H1 (cell line): ENCODE measurements at regions not wholly inside any gene's neighbourhood (a gene's known extent, or its start where the extent isn't known, plus 50 kb on each side); places are given as distances from the start of the nearest gene placed in this dataset.

ENCODE experiments used
- CTCF ChIA-PET: fragments of 300-600 bp; sonication (Branson Sonifier 250); formaldehyde crosslinking; loops from one replicate; lab custom pipeline; 2021; ENCODE audit not compliant: partially characterized antibody; lab: Charles Lee
- POLR2A ChIA-PET: fragments of 300-600 bp; sonication (Branson Sonifier 250); formaldehyde crosslinking; loops from one replicate; lab custom pipeline; 2021; ENCODE audit warnings: inconsistent platforms; ENCODE audit not compliant: partially characterized antibody; lab: Charles Lee
- DNase-seq, 2 experiments: peaks; one replicate each; pipeline versions ENCODE4 v3.0.0 to v3.0.0-alpha.2; 2010 to 2022; ENCODE audit warnings: low spot score in 2 of 2, low read depth in 1 of 2, mixed read lengths in 1 of 2
- FAIRE-seq: peaks from 2 replicates; lab custom pipeline; 2011; peaks lifted over from hg19 to GRCh38; lab: Jason Lieb, UNC
- H2AFZ ChIP-seq: 2 replicates; pipeline ENCODE4 v1.8.1; 2012; ENCODE audit warnings: low read length, inconsistent platforms
- H2AK5ac ChIP-seq: 2 replicates; pipeline ENCODE4 v1.6.1; 2013; ENCODE audit warnings: low read depth, low read length
- H2BK120ac ChIP-seq: replicated peaks from 2 replicates; pipeline ENCODE3; 2013; ENCODE audit warnings: low read depth, low read length, inconsistent platforms
- H2BK12ac ChIP-seq: 2 replicates; pipeline ENCODE4 v1.6.1; 2013; ENCODE audit warnings: low read depth, low read length
- H2BK15ac ChIP-seq: 2 replicates; pipeline ENCODE4 v1.6.1; 2013; ENCODE audit warnings: low read length
- H2BK20ac ChIP-seq: 2 replicates; pipeline ENCODE4 v1.6.1; 2013; ENCODE audit warnings: low read length
- H2BK5ac ChIP-seq: 2 replicates; pipeline ENCODE4 v1.6.1; 2013; ENCODE audit warnings: low read depth, low read length
- H3K14ac ChIP-seq: 2 replicates; pipeline ENCODE4 v1.6.1; 2013; ENCODE audit warnings: inconsistent platforms; ENCODE audit not compliant: insufficient read length
- H3K18ac ChIP-seq: 2 replicates; pipeline ENCODE4 v1.6.1; 2013; ENCODE audit warnings: low read length; ENCODE audit errors: extremely low read depth
- H3K23ac ChIP-seq: 2 replicates; pipeline ENCODE4 v1.6.1; 2013; ENCODE audit warnings: inconsistent platforms; ENCODE audit not compliant: insufficient read length
- H3K23me2 ChIP-seq: 2 replicates; pipeline ENCODE4 v1.6.1; 2013; ENCODE audit warnings: low read depth, low read length
- H3K27ac ChIP-seq: 2 replicates; pipeline ENCODE4 v1.6.1; 2011; ENCODE audit warnings: low read depth, low read length, inconsistent platforms
- H3K27me3 ChIP-seq, 4 experiments: replicated peaks in 1 of 4; 1 replicate in 1 of 4; 2 replicates in 3 of 4; pipeline versions ENCODE4 v1.6.1 to v1.8.1; 2011 to 2013; ENCODE audit warnings: low read length in 3 of 4, mild to moderate bottlenecking in 3 of 4, inconsistent platforms in 2 of 4, mixed read lengths in 2 of 4, moderate library complexity in 1 of 4; ENCODE audit not compliant: control insufficient read depth in 3 of 4, insufficient read depth in 3 of 4; ENCODE audit errors: extremely low read depth in 1 of 4
- H3K36me3 ChIP-seq, 4 experiments: 2 replicates each; pipeline versions ENCODE4 v1.6.1 to v1.8.1; 2011 to 2013; ENCODE audit warnings: mild to moderate bottlenecking in 4 of 4, low read length in 3 of 4, moderate library complexity in 2 of 4, control low read depth in 1 of 4, inconsistent platforms in 1 of 4; ENCODE audit not compliant: insufficient read depth in 4 of 4, control insufficient read depth in 2 of 4
- H3K4ac ChIP-seq: replicated peaks from 2 replicates; pipeline ENCODE3; 2013; ENCODE audit warnings: low read length, low read depth, mixed read lengths, inconsistent platforms; ENCODE audit not compliant: insufficient read length
- H3K4me1 ChIP-seq, 4 experiments: replicated peaks in 1 of 4; 1 replicate in 1 of 4; 2 replicates in 3 of 4; pipeline versions ENCODE4 v1.6.1 to v1.8.1; 2011 to 2013; ENCODE audit warnings: low read length in 3 of 4, inconsistent platforms in 2 of 4, mixed read lengths in 1 of 4; ENCODE audit not compliant: insufficient read depth in 4 of 4, control insufficient read depth in 3 of 4
- H3K4me2 ChIP-seq, 2 experiments: 2 replicates each; pipeline versions ENCODE4 v1.6.1 to v1.8.1; 2011 to 2013; ENCODE audit warnings: low read depth in 2 of 2, low read length in 2 of 2, control low read depth in 1 of 2, inconsistent platforms in 1 of 2, mild to moderate bottlenecking in 1 of 2; ENCODE audit not compliant: insufficient read depth in 1 of 2
- H3K4me3 ChIP-seq, 4 experiments: fragments of 200-600, 300-600 bp in 1 of 4; sonication (generic), shearing (Covaris generic), sonication (Bioruptor Twin) in 1 of 4; 2 replicates each; pipeline versions ENCODE4 v1.5.1 to v1.8.1; 2011 to 2016; ENCODE audit warnings: low read length in 4 of 4, low read depth in 3 of 4, control low read depth in 2 of 4, inconsistent platforms in 2 of 4, mild to moderate bottlenecking in 2 of 4, mixed read lengths in 1 of 4, moderate library complexity in 1 of 4; ENCODE audit not compliant: insufficient read depth in 2 of 4; ENCODE audit errors: extremely low read depth in 1 of 4
- H3K56ac ChIP-seq: replicated peaks from 2 replicates; pipeline ENCODE3; 2013; ENCODE audit warnings: low read depth, mild to moderate bottlenecking, mixed read lengths, low read length, inconsistent platforms; ENCODE audit not compliant: insufficient read length
- H3K79me1 ChIP-seq: 2 replicates; pipeline ENCODE4 v1.6.1; 2013; ENCODE audit warnings: low read depth, low read length, control low read depth
- H3K79me2 ChIP-seq, 2 experiments: 2 replicates each; pipeline versions ENCODE4 v1.6.1 to v1.8.1; 2012 to 2013; ENCODE audit warnings: low read length in 2 of 2, mild to moderate bottlenecking in 2 of 2, inconsistent platforms in 1 of 2; ENCODE audit not compliant: insufficient read depth in 2 of 2, control insufficient read depth in 1 of 2
- H3K9ac ChIP-seq, 4 experiments: replicated peaks in 1 of 4; 1 replicate in 1 of 4; 2 replicates in 3 of 4; pipeline versions ENCODE4 v1.6.1 to v1.8.1; 2011 to 2013; ENCODE audit warnings: low read depth in 3 of 4, low read length in 3 of 4, control low read depth in 2 of 4, mild to moderate bottlenecking in 2 of 4, moderate library complexity in 2 of 4, inconsistent platforms in 1 of 4; ENCODE audit errors: extremely low read depth in 1 of 4
- H3K9me3 ChIP-seq, 2 experiments: 2 replicates each; pipeline versions ENCODE4 v1.6.1 to v1.8.1; 2012 to 2013; ENCODE audit warnings: mild to moderate bottlenecking in 2 of 2, moderate library complexity in 2 of 2, control low read depth in 1 of 2, inconsistent platforms in 1 of 2, low read depth in 1 of 2, low read length in 1 of 2, mixed read lengths in 1 of 2; ENCODE audit not compliant: insufficient read depth in 2 of 2
- H4K20me1 ChIP-seq, 2 experiments: replicated peaks in 1 of 2; 2 replicates each; pipeline versions ENCODE3 to v1.8.1; 2011 to 2013; ENCODE audit warnings: inconsistent platforms in 2 of 2, low read length in 2 of 2, mild to moderate bottlenecking in 1 of 2; ENCODE audit not compliant: insufficient read depth in 2 of 2, control insufficient read depth in 1 of 2
- H4K5ac ChIP-seq: 2 replicates; pipeline ENCODE4 v1.6.1; 2013; ENCODE audit warnings: low read length, low read depth, mixed read lengths, inconsistent platforms; ENCODE audit not compliant: insufficient read length
- H4K8ac ChIP-seq: 2 replicates; pipeline ENCODE4 v1.8.0; 2013; ENCODE audit warnings: mild to moderate bottlenecking, moderate library complexity, low read length, inconsistent platforms; ENCODE audit not compliant: insufficient read depth; ENCODE audit errors: extremely low read depth
- H4K91ac ChIP-seq: replicated peaks from 2 replicates; pipeline ENCODE3; 2013; ENCODE audit warnings: low read length, mixed read lengths, inconsistent platforms; ENCODE audit not compliant: insufficient read length
- BCL11A ChIP-seq, 2 experiments: IDR thresholded peaks; one replicate each; pipeline ENCODE4 v1.6.1; 2011; ENCODE audit warnings: low read depth in 2 of 2, low read length in 2 of 2, mild to moderate bottlenecking in 2 of 2
- BRCA1 ChIP-seq: IDR thresholded peaks from 2 replicates; pipeline ENCODE4 v1.6.1; 2012; ENCODE audit warnings: low read depth, low read length, improper control_type of control experiment
- CREB1 ChIP-seq: IDR thresholded peaks from 2 replicates; pipeline ENCODE4 v1.6.1; 2012; ENCODE audit warnings: inconsistent platforms
- CTBP2 ChIP-seq: IDR thresholded peaks from 2 replicates; pipeline ENCODE4 v1.7.0; 2011; ENCODE audit warnings: borderline replicate concordance, mild to moderate bottlenecking, moderate library complexity, mixed read lengths, low read length; ENCODE audit not compliant: insufficient read depth, insufficient read length
- EP300 ChIP-seq, 2 experiments: IDR thresholded peaks; 1 replicate in 1 of 2; 2 replicates in 1 of 2; pipeline ENCODE4 v1.6.1; 2011 to 2012; ENCODE audit warnings: low read depth in 2 of 2, low read length in 2 of 2, mild to moderate bottlenecking in 2 of 2, borderline replicate concordance in 1 of 2, inconsistent platforms in 1 of 2, moderate library complexity in 1 of 2
- KDM4A ChIP-seq: IDR thresholded peaks from one replicate; pipeline ENCODE4 v1.7.1; 2012; ENCODE audit warnings: low read depth, mild to moderate bottlenecking, moderate library complexity, low read length, inconsistent platforms; ENCODE audit not compliant: severe bottlenecking
- PHF8 ChIP-seq: fragments of 200-600 bp; sonication (generic); conservative IDR thresholded peaks from 2 replicates; pipeline ENCODE4 v1.7.1; 2012; ENCODE audit warnings: low read depth, mild to moderate bottlenecking, inconsistent platforms, low read length, moderate library complexity
- POLR2A ChIP-seq, 2 experiments: IDR thresholded peaks; 1 replicate in 1 of 2; 2 replicates in 1 of 2; pipeline ENCODE4 v1.6.1; 2011; ENCODE audit warnings: low read depth in 2 of 2, low read length in 2 of 2, mild to moderate bottlenecking in 2 of 2; ENCODE audit errors: control extremely low read depth in 1 of 2
- RNF2 ChIP-seq: fragments of 200-900, 300-1000 bp; sonication (generic); IDR thresholded peaks from 2 replicates; pipeline ENCODE4 v1.7.1; 2016; ENCODE audit warnings: borderline replicate concordance, low read depth, mild to moderate bottlenecking, antibody characterized with exemption, low read length; ENCODE audit not compliant: poor library complexity, severe bottlenecking; ENCODE audit errors: missing control alignments
- RXRA ChIP-seq: IDR thresholded peaks from 2 replicates; pipeline ENCODE4 v1.6.1; 2011; ENCODE audit warnings: low read depth, mild to moderate bottlenecking, low read length, moderate library complexity; ENCODE audit not compliant: insufficient read depth
- TAF1 ChIP-seq: IDR thresholded peaks from 2 replicates; pipeline ENCODE4 v1.6.1; 2011; ENCODE audit warnings: mild to moderate bottlenecking, low read depth, low read length
- TEAD4 ChIP-seq: IDR thresholded peaks from 2 replicates; pipeline ENCODE4 v1.6.1; 2012; ENCODE audit warnings: low read depth, low read length, inconsistent platforms, mixed read lengths
- USF2 ChIP-seq: IDR thresholded peaks from 2 replicates; pipeline ENCODE4 v1.6.1; 2011; ENCODE audit warnings: low read length, improper control_type of control experiment
- ZNF274 ChIP-seq: IDR thresholded peaks from 2 replicates; pipeline ENCODE4 v1.7.0; 2012; ENCODE audit warnings: low read length, borderline replicate concordance; ENCODE audit errors: extremely low read depth
- WGBS, 2 experiments: shearing (Covaris generic) in 1 of 2; methylation state at CpG; one replicate each; pipeline versions ENCODE4 v1.1.6 to v1.1.7; 2013 to 2015; ENCODE audit warnings: low lambda C conversion rate in 2 of 2, mixed read lengths in 2 of 2, inconsistent platforms in 1 of 2, low coverage in 1 of 2, missing lambda C conversion rate in 1 of 2; ENCODE audit not compliant: insufficient replicate concordance in 2 of 2, insufficient coverage in 1 of 2, insufficient read length in 1 of 2; ENCODE audit errors: extremely low coverage in 1 of 2, missing lambda C conversion rate in 1 of 2; 5-methylcytosine and 5-hydroxymethylcytosine counted together

GRCh38 chr2:146720170-146720569, 1124.7 kb upstream of the ACVR2A start:
- Histone ChIP-seq H2BK12ac (no peak overlapping the region), H3K4ac (no peak overlapping the region), H4K5ac (no peak overlapping the region), H2BK120ac (no peak overlapping the region), H2AK5ac (no peak overlapping the region), H2BK15ac (no peak overlapping the region), H3K79me2 (no peaks in the 10 kb centered on the region), H3K36me3 (no peaks in the 10 kb centered on the region), H2AFZ (no peak overlapping the region), H3K4me1 (no peaks in the 10 kb centered on the region), H3K4me2 (no peak overlapping the region), H3K14ac (no peak overlapping the region), H4K8ac (no peak overlapping the region), H3K56ac (no peak overlapping the region), H3K23ac (no peak overlapping the region), H3K79me1 (no peaks in the 10 kb centered on the region), H4K91ac (no peak overlapping the region), H3K23me2 (no peaks in the 10 kb centered on the region), H2BK20ac (no peak overlapping the region), H4K20me1 (no peaks in the 10 kb centered on the region), H3K27me3 (no peaks in the 10 kb centered on the region), H3K27ac (no peak overlapping the region), H3K9ac (no peak overlapping the region), H2BK5ac (no peak overlapping the region), H3K18ac (no peak overlapping the region), H3K4me3 (no peak overlapping the region), H3K9me3 (no peaks in the 10 kb centered on the region)
- no peak for DNase-seq
- POLR2A ChIA-PET, result no interaction called here
- CTCF ChIA-PET, result interaction anchor here (1.3 kb wide), 1 partner anchor 14 kb away, joined by 3 read pairs; no protein-coding TSS in a partner anchor
- FAIRE-seq, result no peak
- 96% methylated on average over 4 of the region's 4 CpGs; no CpG with 5 or more reads in 1 of the 2 experiments for WGBS, 2 experiments
- TF ChIP-seq POLR2A (IDR thresholded peaks at IDR 0.05; ENCODE audit: control extremely low read depth in 1 of 2, low read depth in 2 of 2, low read length in 2 of 2) (no peak), RNF2 (no peak), BCL11A (IDR thresholded peaks at IDR 0.05; ENCODE audit: low read depth in 2 of 2, low read length in 2 of 2) (no peak), CTBP2 (no peak), PHF8 (no peak), TEAD4 (no peak), KDM4A (no peak), ZNF274 (no peak), USF2 (no peak), BRCA1 (no peak), TAF1 (no peak), CREB1 (no peak), EP300 (IDR thresholded peaks at IDR 0.05; ENCODE audit: borderline replicate concordance in 1 of 2, low read depth in 2 of 2, low read length in 2 of 2) (no peak), RXRA (no peak)
